Astrocyte of the cerebellum (primary cell): ENCODE measurements at regions not wholly inside any gene's neighbourhood (a gene's known extent, or its start where the extent isn't known, plus 50 kb on each side); places are given as distances from the start of the nearest gene placed in this dataset.

Source experiments
- DNase-seq: peaks from one replicate; pipeline ENCODE4 v3.0.0-alpha.2; 2011; ENCODE audit warnings: low read depth
- H3K4me3 ChIP-seq: 2 replicates; pipeline ENCODE4 v1.5.1; 2011; ENCODE audit warnings: mild to moderate bottlenecking, low read depth, low read length, moderate library complexity
- in situ Hi-C: cut with HindIII; loops from 2 replicates; pipeline ENCODE4 v1.10.0; 2017; ENCODE audit warnings: low sequenced_read_pairs
- TF ChIP-seq, protein P1 (sequence below): IDR thresholded peaks from 2 replicates; pipeline ENCODE4 v1.5.1; 2012; ENCODE audit warnings: low read length, low read depth, moderate library complexity, mild to moderate bottlenecking; ENCODE audit errors: missing control alignments

DNA sequence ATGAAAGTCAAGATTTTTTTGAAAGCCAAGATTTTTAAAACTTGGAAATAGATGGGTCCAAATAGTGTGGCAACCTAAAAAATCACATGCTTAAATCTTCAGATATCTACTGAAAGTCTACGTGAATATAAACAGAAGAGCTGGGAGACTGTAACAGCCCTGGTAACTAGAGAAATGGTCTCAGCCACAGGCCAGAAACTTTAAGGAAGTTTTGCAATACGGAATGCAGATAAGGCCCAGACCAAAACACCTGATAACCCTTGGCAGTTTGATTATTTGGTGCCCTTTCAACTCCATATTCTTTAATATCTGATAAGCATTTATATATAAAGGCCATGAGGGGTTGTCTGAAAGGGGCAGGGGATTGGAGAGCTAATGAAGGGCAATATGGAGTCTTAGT lies 537.3 kb upstream of the TGFBR2 start:
- in situ Hi-C loops = no loop called here
- no peak for DNase-seq
- no peak overlapping the region for H3K4me3 ChIP-seq
- TF ChIP-seq, protein P1, sequence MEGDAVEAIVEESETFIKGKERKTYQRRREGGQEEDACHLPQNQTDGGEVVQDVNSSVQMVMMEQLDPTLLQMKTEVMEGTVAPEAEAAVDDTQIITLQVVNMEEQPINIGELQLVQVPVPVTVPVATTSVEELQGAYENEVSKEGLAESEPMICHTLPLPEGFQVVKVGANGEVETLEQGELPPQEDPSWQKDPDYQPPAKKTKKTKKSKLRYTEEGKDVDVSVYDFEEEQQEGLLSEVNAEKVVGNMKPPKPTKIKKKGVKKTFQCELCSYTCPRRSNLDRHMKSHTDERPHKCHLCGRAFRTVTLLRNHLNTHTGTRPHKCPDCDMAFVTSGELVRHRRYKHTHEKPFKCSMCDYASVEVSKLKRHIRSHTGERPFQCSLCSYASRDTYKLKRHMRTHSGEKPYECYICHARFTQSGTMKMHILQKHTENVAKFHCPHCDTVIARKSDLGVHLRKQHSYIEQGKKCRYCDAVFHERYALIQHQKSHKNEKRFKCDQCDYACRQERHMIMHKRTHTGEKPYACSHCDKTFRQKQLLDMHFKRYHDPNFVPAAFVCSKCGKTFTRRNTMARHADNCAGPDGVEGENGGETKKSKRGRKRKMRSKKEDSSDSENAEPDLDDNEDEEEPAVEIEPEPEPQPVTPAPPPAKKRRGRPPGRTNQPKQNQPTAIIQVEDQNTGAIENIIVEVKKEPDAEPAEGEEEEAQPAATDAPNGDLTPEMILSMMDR = no peak

GRCh38 chr3:30073040-30073439 lies 533.4 kb upstream of the TGFBR2 start:
- in situ Hi-C loops = no loop called here
- DNase-seq = no peak
- H3K4me3 ChIP-seq = no peak overlapping the region
- TF ChIP-seq, protein P1 = no peak

GRCh38 chr3:30073622-30074021 lies 532.8 kb upstream of the TGFBR2 start:
- no peak for DNase-seq
- H3K4me3 ChIP-seq = no peak overlapping the region
- TF ChIP-seq, protein P1 = no peak
- in situ Hi-C loops = no loop called here

DNA sequence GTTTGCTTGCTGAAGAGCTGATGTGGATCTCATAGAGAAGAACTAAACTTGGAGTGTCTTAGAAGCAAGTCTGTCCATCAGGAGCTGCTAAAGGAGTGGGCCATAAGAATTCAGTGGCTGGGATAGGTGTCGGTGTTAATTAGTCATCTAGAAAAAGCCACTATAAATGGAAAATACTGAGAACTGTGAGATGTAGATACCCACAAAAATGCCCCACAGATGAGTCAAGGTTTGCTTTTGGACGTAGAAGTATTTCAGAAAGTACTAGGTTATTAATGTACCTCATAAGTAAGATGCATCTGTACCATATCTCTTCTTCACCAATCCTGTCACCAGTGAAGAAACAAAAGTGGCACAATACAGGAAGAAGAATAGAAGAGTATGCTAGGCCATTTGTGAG lies 530.9 kb upstream of the TGFBR2 start:
- H3K4me3 ChIP-seq = no peak overlapping the region
- DNase-seq = no peak
- TF ChIP-seq, protein P1 = no peak
- in situ Hi-C loops = no loop called here

GRCh38 chr3:30076899-30077298 lies 529.5 kb upstream of the TGFBR2 start:
- no peak overlapping the region for H3K4me3 ChIP-seq
- in situ Hi-C loops = no loop called here
- no peak for DNase-seq
- TF ChIP-seq, protein P1 = no peak

DNA sequence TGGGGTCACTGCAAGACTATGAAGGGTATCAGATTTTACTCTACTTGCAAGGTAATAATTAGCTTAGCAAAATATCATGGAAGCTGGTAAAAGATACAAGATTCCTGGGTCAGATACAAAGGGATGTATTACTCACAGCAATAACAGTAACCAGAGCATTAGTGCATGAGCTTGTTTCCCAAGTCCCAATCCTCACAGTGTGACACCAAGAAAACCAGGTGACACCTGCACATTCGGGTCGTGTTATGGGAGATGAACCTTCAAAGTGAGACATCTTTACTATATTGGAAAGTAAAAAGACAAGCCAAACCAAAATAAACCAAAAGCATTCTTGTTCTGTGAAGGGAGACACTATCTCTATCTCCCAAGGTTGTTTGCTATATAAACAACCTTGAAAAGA lies 528.7 kb upstream of the TGFBR2 start:
- in situ Hi-C loops = no loop called here
- H3K4me3 ChIP-seq = no peak overlapping the region
- TF ChIP-seq, protein P1 = no peak
- no peak for DNase-seq

GRCh38 chr3:30078736-30079135 lies 527.7 kb upstream of the TGFBR2 start:
- in situ Hi-C loops = no loop called here
- no peak for DNase-seq
- TF ChIP-seq, protein P1 = no peak
- H3K4me3 ChIP-seq = no peak overlapping the region
